ENCODE measurements at regions not wholly inside any gene's neighbourhood (a gene's known extent, or its start where the extent isn't known, plus 50 kb on each side); places are given as distances from the start of the nearest gene placed in this dataset.

DNA sequence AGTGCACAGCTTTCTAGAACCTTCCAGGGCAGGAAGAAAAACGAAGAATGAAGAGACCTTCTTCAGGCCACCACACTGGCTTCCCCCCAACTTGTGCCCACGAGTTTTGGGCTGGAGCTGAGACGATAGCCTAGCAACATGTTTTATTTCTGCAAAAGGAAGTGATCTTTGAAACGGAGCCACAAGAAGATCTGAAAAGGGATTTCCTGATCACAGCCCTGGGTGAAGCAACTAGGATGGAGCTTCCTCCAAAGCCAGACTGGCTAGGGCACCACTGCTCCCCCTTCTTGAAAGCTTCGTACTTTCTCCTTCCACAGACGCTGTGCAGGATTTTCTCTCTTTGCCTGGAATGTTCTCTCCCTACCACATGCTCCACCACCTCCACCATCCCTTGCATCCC lies 418.3 kb downstream of the MED13L start:
- peak overlapping the region; percentile 77; the same call in 1 of the 2 replicates for H3K27ac ChIP-seq
- no peak for TF ChIP-seq CTCF (conservative IDR thresholded peaks at IDR 0.05)

GRCh38 chr12:115857923-115858322 lies 419.6 kb downstream of the MED13L start:
- no peak for TF ChIP-seq CTCF (conservative IDR thresholded peaks at IDR 0.05)
- peak overlapping the region; percentile 1; the same call in 1 of the 2 replicates for H3K27ac ChIP-seq

DNA sequence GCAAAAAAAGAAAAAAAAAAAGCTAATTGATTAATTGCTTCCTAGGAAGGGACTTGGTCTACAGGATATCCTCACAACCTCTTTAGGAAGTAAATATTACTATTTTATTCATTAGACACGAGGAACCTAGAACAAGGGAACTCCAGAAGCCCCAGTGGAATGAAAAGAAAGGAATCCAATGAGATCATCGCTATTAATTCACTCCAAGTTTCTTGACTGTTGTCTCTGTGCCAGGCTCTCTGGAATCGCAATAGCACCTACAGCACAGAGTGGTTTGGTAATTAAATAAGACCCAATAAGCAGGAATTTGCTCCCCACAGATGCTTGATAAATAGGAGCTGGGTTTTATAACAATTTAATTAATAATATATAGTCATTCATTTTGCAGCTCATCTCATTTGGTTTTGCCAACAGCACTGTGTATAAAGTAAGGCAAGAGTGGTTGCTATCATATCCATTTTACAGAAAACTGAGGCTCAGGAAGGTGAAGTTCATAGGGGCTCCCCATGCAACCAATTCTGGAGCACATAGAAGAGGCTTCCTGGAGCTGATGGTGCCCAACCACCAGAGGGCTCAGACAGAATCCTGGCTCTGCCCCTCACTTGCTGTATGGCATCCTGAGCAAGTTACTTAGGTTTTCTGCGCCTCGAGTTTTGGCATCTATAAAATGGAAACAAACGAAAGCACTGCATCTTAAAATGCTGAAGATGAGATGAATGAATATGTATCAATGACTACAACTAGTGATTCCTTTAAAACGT lies 420.2 kb downstream of the MED13L start:
- no peak; the same call in 1 of the 2 replicates for TF ChIP-seq CTCF (conservative IDR thresholded peaks at IDR 0.05)
- H3K27ac ChIP-seq, result no peak overlapping the region

- TF ChIP-seq CTCF (conservative IDR thresholded peaks at IDR 0.05), result no peak
These were observed 425.4 kb downstream of the MED13L start for GRCh38 chr12:115852054-115852453.

DNA sequence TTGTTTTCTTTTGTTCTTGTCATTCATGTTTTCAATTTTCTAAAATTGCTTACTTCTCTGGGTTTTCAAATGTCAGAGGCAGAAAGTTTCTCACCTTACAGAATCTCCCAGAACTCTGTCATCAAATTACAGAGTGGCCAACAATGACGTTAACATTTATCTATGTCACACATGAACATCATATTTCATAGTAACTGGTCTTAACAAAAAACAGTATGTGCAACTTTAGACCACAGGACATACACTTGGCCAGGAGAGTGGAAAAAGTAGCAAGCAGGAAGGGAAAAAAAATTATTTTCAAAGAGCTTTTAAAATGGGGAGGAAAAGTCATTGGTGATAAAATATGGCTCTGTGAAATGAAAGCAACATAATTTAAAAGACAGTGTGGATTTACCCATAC lies 426.5 kb downstream of the MED13L start:
- no peak overlapping the region for H3K27ac ChIP-seq
- TF ChIP-seq CTCF (conservative IDR thresholded peaks at IDR 0.05), result no peak

More at GRCh38 chr12:115852054-115852453, 425.4 kb downstream of the MED13L start:
- no peak overlapping the region for H3K27ac ChIP-seq

DNA sequence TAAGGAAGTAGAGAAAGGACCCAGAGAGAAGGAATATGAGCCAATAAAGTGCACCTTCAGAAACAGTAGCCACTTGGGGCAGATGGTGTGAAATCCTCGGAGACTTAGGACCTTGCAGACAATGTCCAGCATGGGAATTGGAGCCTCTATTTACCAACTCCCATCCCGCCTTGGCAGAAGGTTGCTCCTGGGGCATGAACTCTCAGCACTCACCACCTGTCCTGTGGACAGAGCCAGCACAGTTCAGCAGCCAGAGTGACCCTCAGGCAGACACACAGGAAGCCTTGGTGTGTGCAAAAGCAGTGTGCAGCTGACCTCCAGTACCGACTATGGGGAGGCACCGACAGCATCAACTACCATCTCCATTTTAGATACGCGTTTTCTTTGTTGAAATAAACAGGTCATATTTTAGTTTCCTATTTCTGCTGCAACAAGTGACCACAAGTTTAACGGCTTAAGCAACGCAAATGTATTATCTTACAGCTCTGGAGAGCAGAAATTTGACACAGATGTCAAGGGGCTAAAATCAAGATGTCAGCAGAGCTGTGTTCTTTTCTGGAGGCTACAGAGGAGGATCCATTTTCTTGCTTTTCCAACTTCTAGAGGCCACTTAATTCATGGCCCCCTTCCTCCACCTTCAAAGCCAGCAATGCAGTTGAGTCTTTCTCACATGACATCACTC lies 428.1 kb downstream of the MED13L start:
- H3K27ac ChIP-seq, result no peak overlapping the region
- no peak for TF ChIP-seq CTCF (conservative IDR thresholded peaks at IDR 0.05)

GRCh38 chr12:115847398-115847797 lies 430.1 kb downstream of the MED13L start:
- no peak for TF ChIP-seq CTCF (conservative IDR thresholded peaks at IDR 0.05)

More at GRCh38 chr12:115847398-115847797, 430.1 kb downstream of the MED13L start:
- no peak overlapping the region for H3K27ac ChIP-seq
